GM12891 (cell line): ENCODE measurements at regions not wholly inside any gene's neighbourhood (a gene's known extent, or its start where the extent isn't known, plus 50 kb on each side); places are given as distances from the start of the nearest gene placed in this dataset.

Experiments used
- DNase-seq: peaks from one replicate; pipeline ENCODE4 v3.0.0; 2011; ENCODE audit warnings: low spot score; ENCODE audit not compliant: insufficient read length
- FAIRE-seq: peaks from 2 replicates; lab custom pipeline; 2011; peaks lifted over from hg19 to GRCh38; lab: Jason Lieb, UNC
- PAX5 ChIP-seq: IDR thresholded peaks from 2 replicates; pipeline ENCODE4 v1.6.1; 2011; ENCODE audit warnings: low read length, moderate library complexity, mild to moderate bottlenecking; ENCODE audit not compliant: insufficient read depth, severe bottlenecking
- POLR2A ChIP-seq: IDR thresholded peaks from 2 replicates; pipeline ENCODE4 v1.6.1; 2011; ENCODE audit warnings: low read depth, low read length, control low read depth
- POLR2AphosphoS5 ChIP-seq: IDR thresholded peaks from 2 replicates; pipeline ENCODE4 v1.6.1; 2011; ENCODE audit warnings: low read depth, low read length, control low read depth
- POU2F2 ChIP-seq: IDR thresholded peaks from 2 replicates; pipeline ENCODE4 v1.6.1; 2011; ENCODE audit warnings: low read depth, mild to moderate bottlenecking, control low read depth, low read length, moderate library complexity
- SPI1 ChIP-seq: IDR thresholded peaks from 2 replicates; pipeline ENCODE4 v1.6.1; 2011; ENCODE audit warnings: low read depth, low read length, control low read depth
- TAF1 ChIP-seq: IDR thresholded peaks from 2 replicates; pipeline ENCODE4 v1.6.1; 2011; ENCODE audit warnings: low read depth, low read length, control low read depth

DNA sequence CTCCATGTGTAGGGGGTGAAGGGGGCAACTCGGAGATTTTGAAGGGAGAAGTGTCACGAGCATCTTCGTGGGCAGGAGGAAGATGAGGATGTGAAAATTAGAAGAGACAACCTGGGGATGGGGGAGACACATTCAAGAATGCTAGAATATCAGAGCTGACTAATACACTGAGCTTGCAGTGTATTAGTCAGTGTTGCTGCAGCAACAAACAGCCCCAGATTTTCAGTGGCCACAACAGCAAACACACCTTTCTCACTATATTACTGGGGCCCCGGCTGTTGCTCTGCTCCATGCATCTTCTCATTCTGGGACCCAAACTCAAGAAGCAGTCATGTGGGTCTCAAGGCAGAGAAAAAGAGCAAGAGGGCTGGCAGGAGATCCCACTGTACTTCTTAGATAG, 74.8 kb upstream of the SIM2 start:
- FAIRE-seq, result no peak
- no peak for DNase-seq
- TF ChIP-seq POU2F2 (no peak), POLR2AphosphoS5 (no peak), POLR2A (no peak), SPI1 (no peak), TAF1 (no peak), PAX5 (no peak)

DNA sequence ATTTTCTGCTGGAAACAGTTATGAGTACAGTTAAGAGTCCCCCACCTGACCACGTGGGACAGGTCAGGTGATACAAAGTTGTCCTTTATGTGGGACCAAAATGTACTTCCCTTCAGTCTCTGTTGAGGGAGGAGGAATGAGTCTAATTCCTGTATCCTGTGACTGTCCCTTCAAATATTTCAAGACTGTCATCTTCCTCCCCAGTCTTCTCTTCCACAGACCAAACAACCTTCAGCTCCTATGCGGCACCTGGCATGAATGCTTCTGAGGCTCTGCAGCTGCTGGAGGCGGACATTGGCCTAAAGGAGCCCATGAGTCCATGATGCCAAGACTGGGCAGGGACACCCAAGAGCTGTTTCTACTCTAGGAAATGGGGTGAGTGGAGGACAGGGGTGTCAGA, 72.1 kb upstream of the SIM2 start:
- FAIRE-seq, result no peak
- no peak for DNase-seq
- no peak for TF ChIP-seq POLR2A
- TF ChIP-seq PAX5, result no peak

DNA sequence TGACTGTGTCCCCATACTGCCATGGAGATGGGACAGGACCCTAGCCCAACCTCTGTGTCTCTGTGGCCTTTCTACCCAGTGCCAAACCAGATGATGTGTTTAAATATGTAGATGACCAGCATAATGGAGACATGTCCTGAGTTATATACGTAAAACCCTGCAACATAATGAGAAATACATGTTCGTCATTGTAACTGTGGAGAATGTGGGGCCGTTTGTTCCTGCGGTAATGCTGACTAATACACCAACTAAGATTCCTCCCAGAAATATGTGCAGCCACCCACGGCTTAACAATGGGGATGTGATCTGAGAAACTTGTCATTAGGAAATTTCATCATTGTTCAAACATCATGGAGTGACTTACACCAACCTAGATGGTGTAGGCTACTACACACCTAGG, 71.7 kb upstream of the SIM2 start:
- TF ChIP-seq POLR2A, result no peak
- no peak for TF ChIP-seq PAX5
- no peak for TF ChIP-seq POLR2AphosphoS5
- TF ChIP-seq TAF1, result no peak
- no peak for FAIRE-seq
- no peak for DNase-seq

DNA sequence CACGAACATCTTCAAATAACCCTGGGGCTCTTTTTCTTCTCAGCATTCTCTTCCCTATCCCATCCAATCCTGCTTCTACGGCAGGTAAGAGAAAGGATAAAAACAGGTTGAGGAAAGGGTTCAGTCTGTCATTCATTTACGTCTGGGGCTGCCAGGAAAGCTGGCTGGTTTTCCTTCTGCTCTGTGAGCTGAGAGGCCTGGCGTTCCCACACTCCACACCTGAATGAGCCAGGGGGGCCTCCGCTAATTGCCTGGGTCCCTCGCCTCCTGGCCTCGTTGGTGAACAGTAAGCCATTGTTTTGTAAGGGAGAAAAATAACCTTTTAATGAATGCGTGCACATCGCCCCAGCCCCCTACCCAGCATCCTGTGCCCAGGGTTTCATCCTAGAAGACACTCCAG, 70.8 kb upstream of the SIM2 start:
- no peak for DNase-seq
- FAIRE-seq, result no peak
- TF ChIP-seq TAF1, result no peak
- TF ChIP-seq POU2F2, result no peak
- no peak for TF ChIP-seq POLR2AphosphoS5
- TF ChIP-seq POLR2A, result no peak
- no peak for TF ChIP-seq SPI1
- TF ChIP-seq PAX5, result no peak

DNA sequence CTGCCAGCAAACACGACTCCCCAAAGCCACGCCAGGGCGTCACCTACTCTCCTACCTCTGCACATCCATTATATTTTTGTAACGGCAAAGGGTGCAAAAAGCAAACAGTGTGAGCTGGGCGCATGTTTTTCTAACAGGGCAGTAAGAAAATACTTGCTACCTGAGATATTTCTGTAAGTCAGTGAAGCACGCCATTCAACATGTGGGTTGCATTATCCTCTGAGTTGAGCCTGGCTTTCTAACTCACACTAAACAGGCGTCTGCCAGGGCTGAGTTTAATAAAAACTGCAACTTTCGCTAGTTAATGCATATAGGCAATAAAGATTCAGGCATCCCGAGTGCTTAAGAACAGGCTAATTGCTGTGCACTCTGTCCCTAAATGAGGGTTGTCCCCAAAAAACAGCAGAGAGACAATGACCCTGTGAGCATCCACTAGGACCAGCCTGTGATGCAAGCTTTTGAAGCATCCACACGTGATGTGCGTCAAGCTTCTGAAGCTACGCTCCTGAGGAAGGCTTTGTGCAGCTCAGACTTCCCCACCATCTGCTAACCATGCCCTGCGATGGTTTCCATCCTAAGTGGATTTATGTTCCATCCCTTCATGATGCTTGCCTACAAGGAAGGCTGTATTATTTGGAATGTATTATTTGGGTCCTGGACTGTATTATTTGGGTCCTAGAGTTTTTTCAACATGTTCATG, 70.0 kb upstream of the SIM2 start:
- no peak for TF ChIP-seq POLR2AphosphoS5
- no peak for TF ChIP-seq POU2F2
- no peak for TF ChIP-seq PAX5
- no peak for TF ChIP-seq TAF1
- no peak for TF ChIP-seq SPI1
- TF ChIP-seq POLR2A, result no peak
- FAIRE-seq, result no peak
- no peak for DNase-seq

DNA sequence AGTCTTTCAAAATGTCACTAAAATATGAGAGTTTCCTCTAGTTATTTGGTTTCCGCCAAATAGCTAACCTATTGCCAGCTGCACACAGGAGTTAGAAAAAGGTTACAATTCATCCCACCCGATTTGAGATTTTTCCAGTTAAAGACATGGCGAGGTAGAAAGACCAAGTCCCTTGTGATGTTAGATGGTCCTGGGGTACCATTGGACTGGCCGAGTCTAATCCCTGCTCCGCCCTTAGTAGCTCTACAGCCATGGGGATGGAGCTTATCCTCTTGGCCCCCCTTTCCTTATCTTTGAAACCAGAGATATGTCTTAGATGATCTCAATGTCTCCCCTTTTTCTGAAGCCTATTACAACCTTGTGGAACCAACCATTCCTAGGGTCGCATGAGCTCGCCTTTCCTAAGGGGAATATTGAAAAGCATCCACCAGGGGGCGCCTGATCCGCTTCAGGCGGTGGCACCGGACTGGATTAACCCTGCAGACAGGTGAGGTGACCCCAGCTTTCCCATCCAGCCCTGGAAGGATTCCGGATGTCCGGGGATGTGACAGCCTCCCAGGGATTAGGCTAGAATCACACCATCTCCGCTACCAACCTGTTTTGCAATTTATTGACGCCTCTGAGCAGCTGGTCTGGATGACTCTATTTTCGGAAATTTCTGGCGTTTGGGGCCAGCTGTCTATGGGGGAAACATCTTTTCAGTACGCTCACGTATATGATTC, 68.3 kb upstream of the SIM2 start:
- peak; percentile 58 for FAIRE-seq
- TF ChIP-seq PAX5 (no peak), POU2F2 (no peak), POLR2AphosphoS5 (no peak), SPI1 (no peak), POLR2A (no peak), TAF1 (no peak)
- peak; percentile 55 for DNase-seq

DNA sequence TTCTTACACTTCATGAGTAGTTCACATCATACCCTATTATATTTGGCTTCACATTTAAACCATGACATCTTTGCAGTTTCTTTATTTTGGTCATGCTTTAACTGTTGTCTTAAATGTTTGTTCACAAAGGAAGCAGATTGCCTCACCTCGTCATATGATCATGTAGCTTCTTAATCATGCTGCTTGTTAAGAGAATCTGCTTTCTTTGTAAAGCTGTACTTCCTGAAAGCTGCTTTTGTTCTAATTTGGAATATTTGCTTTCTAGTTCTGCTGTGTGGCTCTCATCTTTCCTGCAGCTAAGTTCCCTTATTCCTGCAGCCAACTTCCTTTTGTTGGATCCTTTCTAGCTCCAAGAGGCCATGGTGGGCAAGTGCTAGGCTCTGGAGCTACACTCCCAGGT, 62.9 kb upstream of the SIM2 start:
- no peak for FAIRE-seq
- TF ChIP-seq PAX5 (no peak), POLR2AphosphoS5 (no peak), POLR2A (no peak), POU2F2 (no peak), TAF1 (no peak), SPI1 (no peak)
- no peak for DNase-seq

DNA sequence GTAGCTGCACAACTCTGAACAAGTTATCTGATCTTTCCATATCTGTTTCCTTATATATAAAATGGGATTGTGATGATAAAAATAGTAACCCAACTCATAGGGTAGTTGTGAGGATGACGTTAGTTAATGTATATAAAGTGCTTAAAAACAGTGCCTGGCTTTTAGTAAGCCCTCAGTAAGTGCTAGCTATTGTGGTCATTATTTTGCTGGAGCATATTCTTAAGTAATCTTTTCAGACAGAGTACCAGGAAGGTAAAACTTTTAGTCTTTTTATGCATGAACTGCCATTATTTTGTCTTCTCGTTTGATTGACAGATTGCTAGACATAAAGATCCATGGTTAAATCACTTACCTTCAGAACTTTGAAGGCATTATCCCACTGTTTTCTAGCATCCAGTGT, 62.5 kb upstream of the SIM2 start:
- DNase-seq (no peak), FAIRE-seq (no peak)
- TF ChIP-seq SPI1 (no peak), POLR2AphosphoS5 (no peak), TAF1 (no peak), PAX5 (no peak), POU2F2 (no peak), POLR2A (no peak)

DNA sequence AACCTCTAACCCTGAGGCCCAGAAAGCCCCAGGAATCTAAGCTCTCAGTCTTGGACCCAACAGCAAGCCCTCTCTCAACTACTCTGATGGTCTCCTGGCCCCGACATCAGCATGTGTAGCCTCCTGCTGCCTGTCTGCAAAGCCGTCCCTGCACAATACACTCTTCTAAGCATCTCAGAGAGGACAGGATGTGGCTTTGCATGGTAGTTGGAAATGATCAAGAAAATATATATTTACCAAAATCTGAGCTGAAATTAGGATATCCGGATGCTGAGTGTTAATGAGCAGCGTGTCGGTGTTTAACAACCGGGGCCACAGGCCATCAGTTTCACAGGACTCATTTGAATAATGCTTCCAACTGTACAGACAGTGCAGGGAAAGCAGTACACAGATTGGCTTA, 59.1 kb upstream of the SIM2 start:
- TF ChIP-seq SPI1 (no peak), PAX5 (no peak), POLR2A (no peak), TAF1 (no peak), POU2F2 (no peak), POLR2AphosphoS5 (no peak)
- DNase-seq (no peak), FAIRE-seq (no peak)

DNA sequence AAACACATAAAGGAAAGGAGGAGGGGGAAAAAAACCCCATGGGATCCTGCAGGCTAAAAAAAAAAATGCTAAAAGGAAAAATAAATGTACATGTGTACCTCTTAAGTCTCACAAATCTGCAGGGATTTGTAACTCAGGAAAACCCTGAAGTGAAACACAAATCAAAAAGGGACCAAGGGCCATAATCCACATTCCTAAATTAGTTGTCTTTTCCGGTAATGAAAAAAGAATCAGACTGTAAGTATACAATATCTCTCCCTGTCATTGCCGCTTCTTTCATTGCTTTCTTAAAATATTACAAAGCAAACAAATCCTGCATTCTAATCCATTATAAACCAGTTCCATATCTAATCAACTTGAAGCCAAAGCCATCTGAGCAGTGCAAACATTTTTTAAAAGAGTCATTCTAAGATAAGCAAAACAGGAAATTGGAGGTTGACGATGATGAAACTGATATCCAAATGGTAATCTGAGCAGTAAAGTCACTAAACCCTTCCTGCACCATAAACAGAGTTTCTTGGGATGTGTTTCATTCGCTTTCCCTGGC, 58.7 kb upstream of the SIM2 start:
- FAIRE-seq (no peak), DNase-seq (no peak)

More for the DNA sequence above, 58.7 kb upstream of the SIM2 start:
- no peak for TF ChIP-seq SPI1
- TF ChIP-seq POLR2AphosphoS5, result no peak
- TF ChIP-seq POLR2A, result no peak
- no peak for TF ChIP-seq TAF1
- TF ChIP-seq PAX5, result no peak
- no peak for TF ChIP-seq POU2F2
